Calu3 (cell line): ENCODE measurements at regions not wholly inside any gene's neighbourhood (a gene's known extent, or its start where the extent isn't known, plus 50 kb on each side); places are given as distances from the start of the nearest gene placed in this dataset.

Source experiments
- BruUV-seq: library from RNA; stranded (reverse); fragments of 400-500 nt; replicated peaks from 2 replicates; lab custom pipeline; 2021; lab: Mats Ljungman, UMichigan
- CTCF ChIA-PET: fragments of 300-600 bp; sonication (Branson Sonifier 250); formaldehyde crosslinking; loops from one replicate; lab custom pipeline; 2022; ENCODE audit warnings: antibody characterized with exemption; lab: Charles Lee
- DNase-seq: peaks from one replicate; pipeline ENCODE4 v3.0.0; 2022
- H3K27ac Mint-ChIP-seq: one replicate; pipeline ENCODE4 v1.8.0; 2022; ENCODE audit warnings: mixed read lengths; ENCODE audit not compliant: unreplicated experiment
- H3K27me3 Mint-ChIP-seq: one replicate; pipeline ENCODE4 v1.8.0; 2022; ENCODE audit warnings: mixed read lengths; ENCODE audit not compliant: unreplicated experiment
- H3K36me3 Mint-ChIP-seq: one replicate; pipeline ENCODE4 v1.8.0; 2022; ENCODE audit warnings: mild to moderate bottlenecking, moderate library complexity, mixed read lengths; ENCODE audit not compliant: insufficient read depth, unreplicated experiment
- H3K4me1 Mint-ChIP-seq: one replicate; pipeline ENCODE4 v1.8.0; 2022; ENCODE audit warnings: mild to moderate bottlenecking, low read depth, mixed read lengths; ENCODE audit not compliant: unreplicated experiment
- H3K4me3 Mint-ChIP-seq: one replicate; pipeline ENCODE4 v1.8.0; 2022; ENCODE audit warnings: mild to moderate bottlenecking, low read depth, moderate library complexity, mixed read lengths; ENCODE audit not compliant: unreplicated experiment
- H3K9me3 Mint-ChIP-seq: one replicate; pipeline ENCODE4 v1.8.0; 2022; ENCODE audit warnings: low read depth, mixed read lengths; ENCODE audit not compliant: unreplicated experiment
- CTCF ChIP-seq: fragments of 200-600 bp; IDR thresholded peaks from one replicate; pipeline ENCODE4 v1.8.0; 2022; ENCODE audit warnings: antibody characterized with exemption; ENCODE audit not compliant: unreplicated experiment
- intact Hi-C: fragments of 100-400 bp; cut with micrococcal nuclease; formaldehyde crosslinking; loops from one replicate; pipeline ENCODE4 v1.10.0; 2022; ENCODE audit not compliant: unreplicated experiment

DNA sequence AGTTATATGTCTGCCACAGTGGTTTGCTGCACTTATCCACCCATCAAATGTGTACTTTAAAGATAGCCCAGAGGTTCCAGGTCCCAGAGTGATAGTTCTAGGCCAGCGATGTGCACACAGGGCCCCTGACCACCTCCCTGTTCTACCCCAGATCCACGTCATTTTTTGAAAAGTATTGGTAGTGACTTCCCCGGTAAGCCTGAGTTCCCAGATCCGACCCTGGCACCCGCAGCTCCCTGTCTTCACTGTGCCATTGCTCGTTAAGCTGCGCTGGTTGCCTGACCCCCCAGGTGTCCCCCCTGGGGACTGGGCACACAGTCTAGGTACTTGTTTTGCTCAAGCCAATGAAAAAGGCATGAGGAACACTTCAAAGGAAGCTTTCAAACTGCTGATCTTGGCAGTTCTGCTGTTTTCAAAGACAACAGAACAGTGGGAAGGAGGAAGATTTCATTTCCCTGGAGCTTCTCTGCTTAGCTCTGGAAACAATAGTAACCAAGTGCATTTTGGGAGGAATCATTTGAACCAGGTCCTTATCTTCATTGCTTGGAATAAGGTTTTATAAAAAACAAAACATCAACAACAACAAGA, 116.3 kb upstream of the TAB2 start:
- intact Hi-C loops: no loop called here
- CTCF ChIA-PET: interaction anchor here (0.5 kb wide), 1 partner anchor 364 kb away, joined by 3 read pairs; no protein-coding TSS in a partner anchor
- no peaks in the 10 kb centered on the region for H3K36me3 Mint-ChIP-seq
- no peaks in the 10 kb centered on the region for H3K4me1 Mint-ChIP-seq
- H3K9me3 Mint-ChIP-seq: peaks cover 2% of the 10 kb centered on the region
- no peak overlapping the region for H3K4me3 Mint-ChIP-seq
- no peak for TF ChIP-seq CTCF
- BruUV-seq: no TSS peak
- H3K27ac Mint-ChIP-seq: no peak overlapping the region
- no peaks in the 10 kb centered on the region for H3K27me3 Mint-ChIP-seq
- DNase-seq: no peak

- no peaks in the 10 kb centered on the region for H3K4me1 Mint-ChIP-seq
- H3K27ac Mint-ChIP-seq: no peak overlapping the region
- no peak overlapping the region for H3K4me3 Mint-ChIP-seq
- peaks cover 2% of the 10 kb centered on the region for H3K9me3 Mint-ChIP-seq
- TF ChIP-seq CTCF: no peak
- CTCF ChIA-PET: interaction anchor here (0.5 to 0.7 kb wide), 3 partner anchors 32 to 133 kb away, joined by 4 to 5 read pairs (median 4); no protein-coding TSS in a partner anchor
- H3K27me3 Mint-ChIP-seq: no peaks in the 10 kb centered on the region
- H3K36me3 Mint-ChIP-seq: no peaks in the 10 kb centered on the region
- BruUV-seq: no TSS peak
- intact Hi-C loops: no loop called here
- DNase-seq: no peak
Observed at GRCh38 chr6:149202100-149202499, 115.4 kb upstream of the TAB2 start.

GRCh38 chr6:149202952-149203351, 114.6 kb upstream of the TAB2 start:
- H3K27me3 Mint-ChIP-seq: no peaks in the 10 kb centered on the region
- BruUV-seq: no TSS peak
- TF ChIP-seq CTCF: no peak
- H3K9me3 Mint-ChIP-seq: peaks cover 2% of the 10 kb centered on the region
- no peaks in the 10 kb centered on the region for H3K36me3 Mint-ChIP-seq
- intact Hi-C loops: no loop called here
- no peak overlapping the region for H3K4me3 Mint-ChIP-seq
- no peak overlapping the region for H3K27ac Mint-ChIP-seq
- no peak for DNase-seq
- CTCF ChIA-PET: no interaction called here
- no peaks in the 10 kb centered on the region for H3K4me1 Mint-ChIP-seq

DNA sequence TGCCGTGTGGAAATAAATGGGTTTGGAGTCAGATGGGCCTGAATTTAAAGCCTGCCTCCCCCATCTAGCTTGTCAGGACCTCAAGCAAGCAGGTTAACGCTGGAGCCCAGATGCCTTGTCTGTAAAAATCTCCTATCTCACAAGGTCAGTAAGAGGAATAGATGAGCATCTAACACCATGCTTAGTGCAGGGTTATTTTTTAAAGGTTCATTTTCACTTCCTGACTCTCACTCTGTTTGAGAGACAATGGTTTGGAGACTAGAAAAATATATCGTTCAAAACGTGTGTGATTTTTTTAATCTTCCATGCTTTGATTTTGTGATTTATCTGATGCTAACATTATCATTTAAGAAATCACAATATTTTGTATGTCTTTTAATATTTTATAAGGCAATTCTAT, 114.0 kb upstream of the TAB2 start:
- DNase-seq: no peak
- H3K4me1 Mint-ChIP-seq: no peaks in the 10 kb centered on the region
- intact Hi-C loops: no loop called here
- no TSS peak for BruUV-seq
- no peak overlapping the region for H3K4me3 Mint-ChIP-seq
- no peak for TF ChIP-seq CTCF
- H3K27me3 Mint-ChIP-seq: no peaks in the 10 kb centered on the region
- no peaks in the 10 kb centered on the region for H3K36me3 Mint-ChIP-seq
- CTCF ChIA-PET: no interaction called here
- peaks cover 2% of the 10 kb centered on the region for H3K9me3 Mint-ChIP-seq
- no peak overlapping the region for H3K27ac Mint-ChIP-seq
